ENCODE measurements at regions not wholly inside any gene's neighbourhood (a gene's known extent, or its start where the extent isn't known, plus 50 kb on each side); places are given as distances from the start of the nearest gene placed in this dataset.

DNA sequence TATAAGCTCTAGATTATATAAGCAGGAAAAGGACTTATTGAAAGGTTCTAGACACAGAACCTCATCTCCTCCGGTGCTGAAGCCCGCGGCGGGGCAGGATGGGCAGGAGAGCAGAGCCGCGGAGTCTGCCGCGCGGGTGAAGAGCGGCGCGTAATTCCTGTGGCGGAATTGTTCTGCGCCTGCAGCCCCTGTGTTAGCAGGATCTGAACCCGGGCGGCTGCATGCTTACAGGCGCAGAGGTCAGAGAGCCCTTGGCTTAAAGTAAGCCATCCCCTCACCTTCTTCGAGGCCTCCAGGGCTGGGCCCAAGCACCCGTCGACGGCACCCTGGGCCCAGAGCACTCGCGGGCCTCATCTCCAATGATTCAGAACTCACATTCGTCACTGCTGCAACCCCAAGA is 89.3 kb downstream of the FASLG start:
- intact Hi-C loops (cut with DNase I; ENCODE audit: low total_unique reads): loop anchor here (10.0 kb wide), 1 partner anchor 667 kb away; no protein-coding TSS in a partner anchor
- TF ChIP-seq POLR2A (IDR thresholded peaks at IDR 0.05): no peak
- TF ChIP-seq, protein P1, sequence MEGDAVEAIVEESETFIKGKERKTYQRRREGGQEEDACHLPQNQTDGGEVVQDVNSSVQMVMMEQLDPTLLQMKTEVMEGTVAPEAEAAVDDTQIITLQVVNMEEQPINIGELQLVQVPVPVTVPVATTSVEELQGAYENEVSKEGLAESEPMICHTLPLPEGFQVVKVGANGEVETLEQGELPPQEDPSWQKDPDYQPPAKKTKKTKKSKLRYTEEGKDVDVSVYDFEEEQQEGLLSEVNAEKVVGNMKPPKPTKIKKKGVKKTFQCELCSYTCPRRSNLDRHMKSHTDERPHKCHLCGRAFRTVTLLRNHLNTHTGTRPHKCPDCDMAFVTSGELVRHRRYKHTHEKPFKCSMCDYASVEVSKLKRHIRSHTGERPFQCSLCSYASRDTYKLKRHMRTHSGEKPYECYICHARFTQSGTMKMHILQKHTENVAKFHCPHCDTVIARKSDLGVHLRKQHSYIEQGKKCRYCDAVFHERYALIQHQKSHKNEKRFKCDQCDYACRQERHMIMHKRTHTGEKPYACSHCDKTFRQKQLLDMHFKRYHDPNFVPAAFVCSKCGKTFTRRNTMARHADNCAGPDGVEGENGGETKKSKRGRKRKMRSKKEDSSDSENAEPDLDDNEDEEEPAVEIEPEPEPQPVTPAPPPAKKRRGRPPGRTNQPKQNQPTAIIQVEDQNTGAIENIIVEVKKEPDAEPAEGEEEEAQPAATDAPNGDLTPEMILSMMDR (IDR thresholded peaks at IDR 0.05): no peak
- no peaks in the 10 kb centered on the region for H3K9me3 ChIP-seq
- no peaks in the 10 kb centered on the region for H3K4me1 ChIP-seq
- DNase-seq: no peak
- 54 to 91% methylated on average over 23 to 24 of the region's 24 CpGs for WGBS, 2 donors
- no peaks in the 10 kb centered on the region for H3K27me3 ChIP-seq
- H3K36me3 ChIP-seq (ENCODE audit: low read depth, missing control alignments): no peaks in the 10 kb centered on the region
- H3K4me3 ChIP-seq: no peak overlapping the region
- H3K27ac ChIP-seq: no peak overlapping the region

GRCh38 chr1:172751683-172752082 is 92.8 kb downstream of the FASLG start:
- no peak for DNase-seq
- Histone ChIP-seq H3K27me3 (no peaks in the 10 kb centered on the region), H3K9me3 (no peaks in the 10 kb centered on the region), H3K4me3 (no peak overlapping the region), H3K4me1 (no peaks in the 10 kb centered on the region), H3K36me3 (ENCODE audit: low read depth, missing control alignments) (no peaks in the 10 kb centered on the region), H3K27ac (no peak overlapping the region)
- no peak for TF ChIP-seq POLR2A (IDR thresholded peaks at IDR 0.05)
- TF ChIP-seq, protein P1 (IDR thresholded peaks at IDR 0.05): no peak
- 86 to 94% methylated on average over 1 of the region's 1 CpG for WGBS, 2 donors
- intact Hi-C loops (cut with DNase I; ENCODE audit: low total_unique reads): no loop called here

- Histone ChIP-seq H3K27me3 (no peaks in the 10 kb centered on the region), H3K4me1 (no peaks in the 10 kb centered on the region), H3K36me3 (ENCODE audit: low read depth, missing control alignments) (no peaks in the 10 kb centered on the region), H3K27ac (no peak overlapping the region), H3K9me3 (no peaks in the 10 kb centered on the region), H3K4me3 (no peak overlapping the region)
- intact Hi-C loops (cut with DNase I; ENCODE audit: low total_unique reads): no loop called here
- WGBS, 2 donors: 58 to 63% methylated on average over 2 of the region's 2 CpGs
- DNase-seq: no peak
- TF ChIP-seq POLR2A (IDR thresholded peaks at IDR 0.05): no peak
- TF ChIP-seq, protein P1 (IDR thresholded peaks at IDR 0.05): no peak
These were observed 95.1 kb downstream of the FASLG start for GRCh38 chr1:172753964-172754363.

DNA sequence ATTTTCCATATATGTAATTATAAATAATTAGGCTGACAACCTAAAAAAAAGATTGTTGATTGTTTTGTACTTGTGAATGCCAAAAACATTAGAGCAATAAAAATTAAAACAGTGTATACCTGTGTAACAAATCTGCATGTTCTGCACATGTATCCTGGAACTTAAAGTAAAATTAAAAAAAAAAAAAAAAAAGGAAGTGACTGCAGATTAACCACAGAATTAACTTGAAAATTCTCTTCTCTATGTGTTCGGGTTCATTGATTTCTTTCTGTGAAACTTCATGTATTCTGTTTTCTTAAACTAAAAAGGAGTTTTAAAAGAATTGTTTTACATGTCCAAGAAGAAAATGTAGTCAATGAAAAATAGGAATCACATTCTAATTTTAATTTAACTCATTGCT is 95.7 kb downstream of the FASLG start:
- Histone ChIP-seq H3K9me3 (no peaks in the 10 kb centered on the region), H3K36me3 (ENCODE audit: low read depth, missing control alignments) (no peaks in the 10 kb centered on the region), H3K4me3 (no peak overlapping the region), H3K27me3 (no peaks in the 10 kb centered on the region), H3K4me1 (no peaks in the 10 kb centered on the region), H3K27ac (no peak overlapping the region)
- 94 to 95% methylated on average over 1 of the region's 1 CpG for WGBS, 2 donors
- TF ChIP-seq, protein P1 (IDR thresholded peaks at IDR 0.05): no peak
- TF ChIP-seq POLR2A (IDR thresholded peaks at IDR 0.05): no peak
- intact Hi-C loops (cut with DNase I; ENCODE audit: low total_unique reads): no loop called here
- no peak for DNase-seq

DNA sequence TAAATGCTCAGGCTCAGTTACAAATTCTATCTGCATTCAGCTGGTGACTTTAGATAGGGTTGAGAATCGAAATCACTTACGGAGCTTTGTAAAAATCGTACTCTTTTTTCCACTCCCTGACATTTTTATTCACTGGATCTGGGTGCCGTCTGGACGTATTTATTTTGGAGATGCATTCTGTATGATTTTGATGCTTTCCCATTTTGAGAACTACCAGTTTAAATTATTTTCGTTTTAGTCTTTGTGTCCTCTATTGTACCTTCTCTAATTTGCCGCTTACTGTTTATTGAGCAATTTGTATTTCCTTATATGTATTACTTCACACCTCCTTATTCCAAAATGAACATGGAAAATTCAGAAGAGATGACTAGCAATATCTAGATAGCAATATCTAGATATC is 96.2 kb downstream of the FASLG start:
- WGBS, 2 donors: 90 to 93% methylated on average over 7 of the region's 7 CpGs
- H3K27ac ChIP-seq: no peak overlapping the region
- H3K27me3 ChIP-seq: no peaks in the 10 kb centered on the region
- no peak overlapping the region for H3K4me3 ChIP-seq
- no peak for TF ChIP-seq POLR2A (IDR thresholded peaks at IDR 0.05)
- TF ChIP-seq, protein P1 (IDR thresholded peaks at IDR 0.05): no peak
- H3K9me3 ChIP-seq: no peaks in the 10 kb centered on the region
- intact Hi-C loops (cut with DNase I; ENCODE audit: low total_unique reads): no loop called here
- no peaks in the 10 kb centered on the region for H3K36me3 ChIP-seq (ENCODE audit: low read depth, missing control alignments)
- no peaks in the 10 kb centered on the region for H3K4me1 ChIP-seq
- DNase-seq: no peak
